ENCODE measurements at regions not wholly inside any gene's neighbourhood (a gene's known extent, or its start where the extent isn't known, plus 50 kb on each side); places are given as distances from the start of the nearest gene placed in this dataset.

- Histone ChIP-seq H3K4me1 (ENCODE audit: insufficient read depth) (peaks cover 47% of the 10 kb centered on the region), H3K27ac (ENCODE audit: low read depth) (no peak overlapping the region), H3K4me3 (no peak overlapping the region), H3K9me2 (ENCODE audit: insufficient read depth) (0 out of 2 replicates have a peak, but pooled peaks cover 4% of the 10 kb centered on the region), H3K27me3 (ENCODE audit: insufficient read depth) (0 out of 2 replicates have a peak, but pooled peaks cover 1% of the 10 kb centered on the region), H3K79me2 (replicated peaks; ENCODE audit: insufficient read depth) (no peaks in the 10 kb centered on the region), H2AFZ (no peak overlapping the region), H3F3A (replicated peaks; ENCODE audit: low read depth) (no peaks in the 10 kb centered on the region), H3K4me2 (no peak overlapping the region), H4K20me1 (replicated peaks; ENCODE audit: insufficient read depth) (no peaks in the 10 kb centered on the region), H3K36me3 (ENCODE audit: insufficient read depth) (no peaks in the 10 kb centered on the region)
- no peak overlapping the region for H3K4me3 Mint-ChIP-seq
- no peak overlapping the region for H3K27ac Mint-ChIP-seq
- peaks cover 30% of the 10 kb centered on the region for H3K4me1 Mint-ChIP-seq
- no peak for ATAC-seq
- no peaks in the 10 kb centered on the region for H3K36me3 Mint-ChIP-seq (ENCODE audit: low read depth)
- no peak for DNase-seq (ENCODE audit: low spot score)
- no peaks in the 10 kb centered on the region for H3K9me3 Mint-ChIP-seq
- TF ChIP-seq CREB1 (CRISPR knock-in tag; IDR thresholded peaks at IDR 0.05; ENCODE audit: low read depth), result no peak
- TF ChIP-seq EZH2 (IDR thresholded peaks at IDR 0.05; ENCODE audit: low read depth, unreplicated experiment), result no peak
- TF ChIP-seq ZNF331 (CRISPR knock-in tag; IDR thresholded peaks at IDR 0.05; ENCODE audit: low read depth), result no peak
- TF ChIP-seq, protein P1, sequence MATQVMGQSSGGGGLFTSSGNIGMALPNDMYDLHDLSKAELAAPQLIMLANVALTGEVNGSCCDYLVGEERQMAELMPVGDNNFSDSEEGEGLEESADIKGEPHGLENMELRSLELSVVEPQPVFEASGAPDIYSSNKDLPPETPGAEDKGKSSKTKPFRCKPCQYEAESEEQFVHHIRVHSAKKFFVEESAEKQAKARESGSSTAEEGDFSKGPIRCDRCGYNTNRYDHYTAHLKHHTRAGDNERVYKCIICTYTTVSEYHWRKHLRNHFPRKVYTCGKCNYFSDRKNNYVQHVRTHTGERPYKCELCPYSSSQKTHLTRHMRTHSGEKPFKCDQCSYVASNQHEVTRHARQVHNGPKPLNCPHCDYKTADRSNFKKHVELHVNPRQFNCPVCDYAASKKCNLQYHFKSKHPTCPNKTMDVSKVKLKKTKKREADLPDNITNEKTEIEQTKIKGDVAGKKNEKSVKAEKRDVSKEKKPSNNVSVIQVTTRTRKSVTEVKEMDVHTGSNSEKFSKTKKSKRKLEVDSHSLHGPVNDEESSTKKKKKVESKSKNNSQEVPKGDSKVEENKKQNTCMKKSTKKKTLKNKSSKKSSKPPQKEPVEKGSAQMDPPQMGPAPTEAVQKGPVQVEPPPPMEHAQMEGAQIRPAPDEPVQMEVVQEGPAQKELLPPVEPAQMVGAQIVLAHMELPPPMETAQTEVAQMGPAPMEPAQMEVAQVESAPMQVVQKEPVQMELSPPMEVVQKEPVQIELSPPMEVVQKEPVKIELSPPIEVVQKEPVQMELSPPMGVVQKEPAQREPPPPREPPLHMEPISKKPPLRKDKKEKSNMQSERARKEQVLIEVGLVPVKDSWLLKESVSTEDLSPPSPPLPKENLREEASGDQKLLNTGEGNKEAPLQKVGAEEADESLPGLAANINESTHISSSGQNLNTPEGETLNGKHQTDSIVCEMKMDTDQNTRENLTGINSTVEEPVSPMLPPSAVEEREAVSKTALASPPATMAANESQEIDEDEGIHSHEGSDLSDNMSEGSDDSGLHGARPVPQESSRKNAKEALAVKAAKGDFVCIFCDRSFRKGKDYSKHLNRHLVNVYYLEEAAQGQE (IDR thresholded peaks at IDR 0.05; ENCODE audit: unreplicated experiment), result no peak
- TF ChIP-seq, protein P2, sequence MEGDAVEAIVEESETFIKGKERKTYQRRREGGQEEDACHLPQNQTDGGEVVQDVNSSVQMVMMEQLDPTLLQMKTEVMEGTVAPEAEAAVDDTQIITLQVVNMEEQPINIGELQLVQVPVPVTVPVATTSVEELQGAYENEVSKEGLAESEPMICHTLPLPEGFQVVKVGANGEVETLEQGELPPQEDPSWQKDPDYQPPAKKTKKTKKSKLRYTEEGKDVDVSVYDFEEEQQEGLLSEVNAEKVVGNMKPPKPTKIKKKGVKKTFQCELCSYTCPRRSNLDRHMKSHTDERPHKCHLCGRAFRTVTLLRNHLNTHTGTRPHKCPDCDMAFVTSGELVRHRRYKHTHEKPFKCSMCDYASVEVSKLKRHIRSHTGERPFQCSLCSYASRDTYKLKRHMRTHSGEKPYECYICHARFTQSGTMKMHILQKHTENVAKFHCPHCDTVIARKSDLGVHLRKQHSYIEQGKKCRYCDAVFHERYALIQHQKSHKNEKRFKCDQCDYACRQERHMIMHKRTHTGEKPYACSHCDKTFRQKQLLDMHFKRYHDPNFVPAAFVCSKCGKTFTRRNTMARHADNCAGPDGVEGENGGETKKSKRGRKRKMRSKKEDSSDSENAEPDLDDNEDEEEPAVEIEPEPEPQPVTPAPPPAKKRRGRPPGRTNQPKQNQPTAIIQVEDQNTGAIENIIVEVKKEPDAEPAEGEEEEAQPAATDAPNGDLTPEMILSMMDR (conservative IDR thresholded peaks at IDR 0.05; ENCODE audit: low read depth in 2 of 2), result no peak
- TF ChIP-seq NANOG (IDR thresholded peaks at IDR 0.05; ENCODE audit: borderline replicate concordance), result no peak
- no peak for TF ChIP-seq STAT1 (IDR thresholded peaks at IDR 0.05; ENCODE audit: unreplicated experiment)
- TF ChIP-seq JUNB (IDR thresholded peaks at IDR 0.05; ENCODE audit: unreplicated experiment), result no peak
- TF ChIP-seq POLR2AphosphoS5 (IDR thresholded peaks at IDR 0.05; ENCODE audit: low read depth), result no peak
- TF ChIP-seq, protein P3, sequence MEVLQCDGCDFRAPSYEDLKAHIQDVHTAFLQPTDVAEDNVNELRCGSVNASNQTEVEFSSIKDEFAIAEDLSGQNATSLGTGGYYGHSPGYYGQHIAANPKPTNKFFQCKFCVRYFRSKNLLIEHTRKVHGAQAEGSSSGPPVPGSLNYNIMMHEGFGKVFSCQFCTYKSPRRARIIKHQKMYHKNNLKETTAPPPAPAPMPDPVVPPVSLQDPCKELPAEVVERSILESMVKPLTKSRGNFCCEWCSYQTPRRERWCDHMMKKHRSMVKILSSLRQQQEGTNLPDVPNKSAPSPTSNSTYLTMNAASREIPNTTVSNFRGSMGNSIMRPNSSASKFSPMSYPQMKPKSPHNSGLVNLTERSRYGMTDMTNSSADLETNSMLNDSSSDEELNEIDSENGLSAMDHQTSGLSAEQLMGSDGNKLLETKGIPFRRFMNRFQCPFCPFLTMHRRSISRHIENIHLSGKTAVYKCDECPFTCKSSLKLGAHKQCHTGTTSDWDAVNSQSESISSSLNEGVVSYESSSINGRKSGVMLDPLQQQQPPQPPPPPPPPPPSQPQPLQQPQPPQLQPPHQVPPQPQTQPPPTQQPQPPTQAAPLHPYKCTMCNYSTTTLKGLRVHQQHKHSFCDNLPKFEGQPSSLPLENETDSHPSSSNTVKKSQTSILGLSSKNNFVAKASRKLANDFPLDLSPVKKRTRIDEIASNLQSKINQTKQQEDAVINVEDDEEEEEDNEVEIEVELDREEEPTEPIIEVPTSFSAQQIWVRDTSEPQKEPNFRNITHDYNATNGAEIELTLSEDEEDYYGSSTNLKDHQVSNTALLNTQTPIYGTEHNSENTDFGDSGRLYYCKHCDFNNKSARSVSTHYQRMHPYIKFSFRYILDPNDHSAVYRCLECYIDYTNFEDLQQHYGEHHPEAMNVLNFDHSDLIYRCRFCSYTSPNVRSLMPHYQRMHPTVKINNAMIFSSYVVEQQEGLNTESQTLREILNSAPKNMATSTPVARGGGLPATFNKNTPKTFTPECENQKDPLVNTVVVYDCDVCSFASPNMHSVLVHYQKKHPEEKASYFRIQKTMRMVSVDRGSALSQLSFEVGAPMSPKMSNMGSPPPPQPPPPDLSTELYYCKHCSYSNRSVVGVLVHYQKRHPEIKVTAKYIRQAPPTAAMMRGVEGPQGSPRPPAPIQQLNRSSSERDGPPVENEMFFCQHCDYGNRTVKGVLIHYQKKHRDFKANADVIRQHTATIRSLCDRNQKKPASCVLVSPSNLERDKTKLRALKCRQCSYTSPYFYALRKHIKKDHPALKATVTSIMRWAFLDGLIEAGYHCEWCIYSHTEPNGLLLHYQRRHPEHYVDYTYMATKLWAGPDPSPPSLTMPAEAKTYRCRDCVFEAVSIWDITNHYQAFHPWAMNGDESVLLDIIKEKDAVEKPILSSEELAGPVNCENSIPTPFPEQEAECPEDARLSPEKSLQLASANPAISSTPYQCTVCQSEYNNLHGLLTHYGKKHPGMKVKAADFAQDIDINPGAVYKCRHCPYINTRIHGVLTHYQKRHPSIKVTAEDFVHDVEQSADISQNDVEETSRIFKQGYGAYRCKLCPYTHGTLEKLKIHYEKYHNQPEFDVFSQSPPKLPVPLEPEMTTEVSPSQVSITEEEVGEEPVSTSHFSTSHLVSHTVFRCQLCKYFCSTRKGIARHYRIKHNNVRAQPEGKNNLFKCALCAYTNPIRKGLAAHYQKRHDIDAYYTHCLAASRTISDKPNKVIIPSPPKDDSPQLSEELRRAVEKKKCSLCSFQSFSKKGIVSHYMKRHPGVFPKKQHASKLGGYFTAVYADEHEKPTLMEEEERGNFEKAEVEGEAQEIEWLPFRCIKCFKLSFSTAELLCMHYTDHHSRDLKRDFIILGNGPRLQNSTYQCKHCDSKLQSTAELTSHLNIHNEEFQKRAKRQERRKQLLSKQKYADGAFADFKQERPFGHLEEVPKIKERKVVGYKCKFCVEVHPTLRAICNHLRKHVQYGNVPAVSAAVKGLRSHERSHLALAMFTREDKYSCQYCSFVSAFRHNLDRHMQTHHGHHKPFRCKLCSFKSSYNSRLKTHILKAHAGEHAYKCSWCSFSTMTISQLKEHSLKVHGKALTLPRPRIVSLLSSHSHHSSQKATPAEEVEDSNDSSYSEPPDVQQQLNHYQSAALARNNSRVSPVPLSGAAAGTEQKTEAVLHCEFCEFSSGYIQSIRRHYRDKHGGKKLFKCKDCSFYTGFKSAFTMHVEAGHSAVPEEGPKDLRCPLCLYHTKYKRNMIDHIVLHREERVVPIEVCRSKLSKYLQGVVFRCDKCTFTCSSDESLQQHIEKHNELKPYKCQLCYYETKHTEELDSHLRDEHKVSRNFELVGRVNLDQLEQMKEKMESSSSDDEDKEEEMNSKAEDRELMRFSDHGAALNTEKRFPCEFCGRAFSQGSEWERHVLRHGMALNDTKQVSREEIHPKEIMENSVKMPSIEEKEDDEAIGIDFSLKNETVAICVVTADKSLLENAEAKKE (CRISPR knock-in tag; IDR thresholded peaks at IDR 0.05), result no peak
- TF ChIP-seq EZH2phosphoT487 (IDR thresholded peaks at IDR 0.05; ENCODE audit: unreplicated experiment), result no peak
- TF ChIP-seq ZNF114 (CRISPR knock-in tag; IDR thresholded peaks at IDR 0.05), result no peak
- TF ChIP-seq, protein P4, sequence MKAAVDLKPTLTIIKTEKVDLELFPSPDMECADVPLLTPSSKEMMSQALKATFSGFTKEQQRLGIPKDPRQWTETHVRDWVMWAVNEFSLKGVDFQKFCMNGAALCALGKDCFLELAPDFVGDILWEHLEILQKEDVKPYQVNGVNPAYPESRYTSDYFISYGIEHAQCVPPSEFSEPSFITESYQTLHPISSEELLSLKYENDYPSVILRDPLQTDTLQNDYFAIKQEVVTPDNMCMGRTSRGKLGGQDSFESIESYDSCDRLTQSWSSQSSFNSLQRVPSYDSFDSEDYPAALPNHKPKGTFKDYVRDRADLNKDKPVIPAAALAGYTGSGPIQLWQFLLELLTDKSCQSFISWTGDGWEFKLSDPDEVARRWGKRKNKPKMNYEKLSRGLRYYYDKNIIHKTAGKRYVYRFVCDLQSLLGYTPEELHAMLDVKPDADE (IDR thresholded peaks at IDR 0.05), result no peak
- no peaks in the 10 kb centered on the region for H3K27me3 Mint-ChIP-seq (ENCODE audit: insufficient read depth, low read depth, poor library complexity)
These were observed 1654.4 kb upstream of the SPRY2 start for GRCh38 chr13:81995316-81995715.
